Smooth muscle cell (in vitro differentiated cells): ENCODE measurements at regions not wholly inside any gene's neighbourhood (a gene's known extent, or its start where the extent isn't known, plus 50 kb on each side); places are given as distances from the start of the nearest gene placed in this dataset.

Experiments used
- DNase-seq: peaks from one replicate; lab custom pipeline; 2025; ENCODE audit not compliant: unreplicated experiment; lab: John Stamatoyannopoulos, UW
- H2AFZ ChIP-seq: fragments of 200-600 bp; sonication (generic); 2 replicates; pipeline ENCODE4 v1.6.0; 2016; ENCODE audit warnings: antibody characterized with exemption, low read depth, mild to moderate bottlenecking
- H3F3A ChIP-seq: fragments of 200-600 bp; sonication (generic); 2 replicates; pipeline ENCODE4 v1.6.0; 2017; ENCODE audit warnings: antibody characterized with exemption, low read depth
- H3K27ac ChIP-seq: fragments of 200-600 bp; sonication (generic); 2 replicates; pipeline ENCODE4 v1.5.1; 2016; ENCODE audit warnings: low read depth, mild to moderate bottlenecking
- H3K27me3 ChIP-seq: fragments of 200-600 bp; sonication (generic); 2 replicates; pipeline ENCODE4 v1.6.1; 2016; ENCODE audit warnings: low read depth, mild to moderate bottlenecking
- H3K36me3 ChIP-seq: fragments of 200-600 bp; sonication (generic); 2 replicates; pipeline ENCODE4 v1.5.1; 2016; ENCODE audit warnings: low read depth
- H3K4me1 ChIP-seq: fragments of 200-600 bp; sonication (generic); 2 replicates; pipeline ENCODE4 v1.5.1; 2016; ENCODE audit warnings: low read depth
- H3K4me2 ChIP-seq: fragments of 200-600 bp; sonication (generic); 2 replicates; pipeline ENCODE4 v1.6.0; 2016; ENCODE audit warnings: mild to moderate bottlenecking
- H3K4me3 ChIP-seq: fragments of 200-600 bp; sonication (generic); 2 replicates; pipeline ENCODE4 v1.5.1; 2016; ENCODE audit warnings: mild to moderate bottlenecking
- H3K79me2 ChIP-seq: fragments of 200-600 bp; sonication (generic); 2 replicates; pipeline ENCODE4 v1.6.0; 2016; ENCODE audit warnings: low read depth, mild to moderate bottlenecking
- H3K9ac ChIP-seq: fragments of 200-600 bp; sonication (generic); 2 replicates; pipeline ENCODE4 v1.6.0; 2016; ENCODE audit warnings: low read depth
- H3K9me3 ChIP-seq: fragments of 200-600 bp; sonication (generic); replicated peaks from 2 replicates; pipeline ENCODE4 v1.5.1; 2016; ENCODE audit warnings: low read depth
- H4K20me1 ChIP-seq: fragments of 200-600 bp; sonication (generic); 2 replicates; pipeline ENCODE4 v1.6.0; 2016; ENCODE audit warnings: low read depth
- WGBS: methylation state at CpG from one replicate; pipeline ENCODE4 v1.1.7; 2016; ENCODE audit warnings: low lambda C conversion rate; 5-methylcytosine and 5-hydroxymethylcytosine counted together
- TF ChIP-seq, protein P1 (sequence below): fragments of 200-600 bp; sonication (generic); IDR thresholded peaks from 2 replicates; pipeline ENCODE4 v1.5.1; 2017; ENCODE audit warnings: borderline replicate concordance, mild to moderate bottlenecking, antibody characterized with exemption; ENCODE audit not compliant: insufficient read depth, poor library complexity, severe bottlenecking

DNA sequence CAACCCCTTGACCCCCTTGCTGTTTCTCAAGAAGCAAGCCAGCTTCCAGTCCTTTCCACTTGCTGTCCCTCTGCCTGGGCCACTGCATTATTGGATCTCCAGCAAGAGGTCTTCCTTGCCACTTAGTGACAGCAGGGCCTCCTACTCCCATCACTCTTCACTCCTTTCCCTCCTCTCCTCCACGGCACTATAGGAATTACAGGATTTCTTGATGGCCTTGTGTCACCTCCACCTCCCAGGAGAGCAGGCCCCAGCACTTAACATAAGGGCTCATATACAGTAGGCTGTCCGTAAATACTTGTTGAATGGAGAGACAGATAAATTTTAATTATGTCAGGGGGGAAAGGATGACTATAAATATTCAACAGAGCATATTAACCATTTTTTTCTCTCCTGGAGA is 129.4 kb downstream of the SP3 start:
- WGBS: 96% methylated on average over 2 of the region's 2 CpGs
- H3K9ac ChIP-seq: no peak overlapping the region
- no peaks in the 10 kb centered on the region for H3K79me2 ChIP-seq
- no peaks in the 10 kb centered on the region for H3K9me3 ChIP-seq
- no peaks in the 10 kb centered on the region for H4K20me1 ChIP-seq
- H3K4me2 ChIP-seq: no peak overlapping the region
- H3K27me3 ChIP-seq: no peaks in the 10 kb centered on the region
- H2AFZ ChIP-seq: no peak overlapping the region
- no peak for DNase-seq
- no peaks in the 10 kb centered on the region for H3K36me3 ChIP-seq
- no peak overlapping the region for H3K4me3 ChIP-seq
- no peaks in the 10 kb centered on the region for H3F3A ChIP-seq
- H3K4me1 ChIP-seq: no peaks in the 10 kb centered on the region
- H3K27ac ChIP-seq: no peak overlapping the region
- TF ChIP-seq, protein P1, sequence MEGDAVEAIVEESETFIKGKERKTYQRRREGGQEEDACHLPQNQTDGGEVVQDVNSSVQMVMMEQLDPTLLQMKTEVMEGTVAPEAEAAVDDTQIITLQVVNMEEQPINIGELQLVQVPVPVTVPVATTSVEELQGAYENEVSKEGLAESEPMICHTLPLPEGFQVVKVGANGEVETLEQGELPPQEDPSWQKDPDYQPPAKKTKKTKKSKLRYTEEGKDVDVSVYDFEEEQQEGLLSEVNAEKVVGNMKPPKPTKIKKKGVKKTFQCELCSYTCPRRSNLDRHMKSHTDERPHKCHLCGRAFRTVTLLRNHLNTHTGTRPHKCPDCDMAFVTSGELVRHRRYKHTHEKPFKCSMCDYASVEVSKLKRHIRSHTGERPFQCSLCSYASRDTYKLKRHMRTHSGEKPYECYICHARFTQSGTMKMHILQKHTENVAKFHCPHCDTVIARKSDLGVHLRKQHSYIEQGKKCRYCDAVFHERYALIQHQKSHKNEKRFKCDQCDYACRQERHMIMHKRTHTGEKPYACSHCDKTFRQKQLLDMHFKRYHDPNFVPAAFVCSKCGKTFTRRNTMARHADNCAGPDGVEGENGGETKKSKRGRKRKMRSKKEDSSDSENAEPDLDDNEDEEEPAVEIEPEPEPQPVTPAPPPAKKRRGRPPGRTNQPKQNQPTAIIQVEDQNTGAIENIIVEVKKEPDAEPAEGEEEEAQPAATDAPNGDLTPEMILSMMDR: no peak

DNA sequence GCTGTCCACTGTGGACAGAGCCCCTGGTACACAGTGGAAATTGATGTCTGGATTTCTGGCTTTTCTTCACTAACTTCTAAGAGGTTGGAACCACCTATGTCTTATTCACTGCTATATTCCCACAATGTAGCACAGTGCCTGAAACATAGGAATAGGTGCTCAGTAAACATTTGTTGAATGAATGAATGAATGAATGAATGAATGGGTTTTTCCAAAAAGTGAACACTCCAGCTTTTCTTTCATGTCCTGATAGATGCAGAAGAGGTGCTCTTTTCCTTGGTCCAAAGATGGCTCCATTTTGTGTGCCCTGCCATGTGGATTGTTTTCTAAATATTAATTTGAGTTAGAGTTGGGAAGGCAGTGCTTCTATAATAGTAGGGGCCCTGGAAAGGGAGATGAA is 124.1 kb downstream of the SP3 start:
- H3K4me3 ChIP-seq: no peak overlapping the region
- no peaks in the 10 kb centered on the region for H3K9me3 ChIP-seq
- H3K4me2 ChIP-seq: no peak overlapping the region
- no peaks in the 10 kb centered on the region for H3K36me3 ChIP-seq
- H3K27ac ChIP-seq: no peak overlapping the region
- H3K9ac ChIP-seq: no peak overlapping the region
- DNase-seq: no peak
- TF ChIP-seq, protein P1: no peak
- H3K79me2 ChIP-seq: no peaks in the 10 kb centered on the region
- no peaks in the 10 kb centered on the region for H4K20me1 ChIP-seq
- H3F3A ChIP-seq: no peaks in the 10 kb centered on the region
- no peaks in the 10 kb centered on the region for H3K27me3 ChIP-seq
- no peaks in the 10 kb centered on the region for H3K4me1 ChIP-seq
- no peak overlapping the region for H2AFZ ChIP-seq

DNA sequence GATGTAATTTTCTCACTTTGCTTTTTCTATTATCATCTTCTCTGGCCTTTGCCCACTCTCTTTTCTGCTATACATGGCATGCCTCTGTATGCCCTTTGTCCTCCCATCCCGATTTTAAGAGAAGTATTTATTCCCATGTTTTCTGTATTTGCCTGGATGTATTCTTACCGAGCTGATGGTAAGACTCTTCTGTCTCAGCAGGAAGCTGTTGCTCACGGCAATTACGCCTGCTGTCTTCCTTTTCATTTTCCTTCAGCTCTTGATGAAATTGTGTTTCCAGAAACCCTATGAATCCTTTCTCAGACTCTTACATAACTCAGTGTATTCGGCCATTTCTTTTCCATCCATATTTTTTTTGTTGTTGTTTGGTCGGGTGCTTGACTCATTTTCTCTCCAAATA is 121.6 kb downstream of the SP3 start:
- Histone ChIP-seq H3K79me2 (no peaks in the 10 kb centered on the region), H3K9me3 (no peaks in the 10 kb centered on the region), H3K27ac (no peak overlapping the region), H3K4me3 (no peak overlapping the region), H3K4me2 (no peak overlapping the region), H3K4me1 (no peaks in the 10 kb centered on the region), H3K9ac (no peak overlapping the region), H3K27me3 (no peaks in the 10 kb centered on the region), H3K36me3 (no peaks in the 10 kb centered on the region), H2AFZ (no peak overlapping the region), H3F3A (no peaks in the 10 kb centered on the region), H4K20me1 (no peaks in the 10 kb centered on the region)
- TF ChIP-seq, protein P1: no peak
- DNase-seq: no peak
- WGBS: 80% methylated on average over 6 of the region's 6 CpGs

DNA sequence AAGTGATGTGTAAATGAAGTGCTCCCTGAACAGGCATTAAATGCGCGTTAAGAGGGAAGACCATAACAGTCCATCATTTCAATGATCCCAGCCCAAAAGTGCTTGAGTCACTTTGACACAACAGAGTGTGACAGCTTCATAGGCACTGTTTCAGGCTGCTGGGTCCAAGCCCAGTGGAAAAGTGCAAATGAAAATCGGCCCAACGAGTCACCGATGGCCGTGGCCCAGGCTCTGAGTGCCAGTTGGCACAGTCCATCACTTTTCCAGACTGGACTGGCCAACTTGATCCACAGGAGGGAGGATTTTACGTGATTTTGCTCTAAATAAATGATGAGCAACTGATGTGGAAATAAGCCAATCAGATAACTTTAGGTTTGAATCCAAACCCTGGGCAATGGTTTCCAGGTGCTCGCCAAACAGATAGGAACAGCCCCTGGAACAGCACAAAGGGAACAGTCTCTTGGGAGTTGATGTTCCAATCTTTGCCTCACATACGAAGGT is 114.0 kb downstream of the SP3 start:
- no peak for DNase-seq
- Histone ChIP-seq H3K9ac (no peak overlapping the region), H3K4me2 (no peak overlapping the region), H3K9me3 (no peaks in the 10 kb centered on the region), H3K36me3 (no peaks in the 10 kb centered on the region), H3K79me2 (no peaks in the 10 kb centered on the region), H2AFZ (no peak overlapping the region), H3K4me1 (no peaks in the 10 kb centered on the region), H3K4me3 (no peak overlapping the region), H3K27ac (no peak overlapping the region), H3F3A (no peaks in the 10 kb centered on the region), H4K20me1 (no peaks in the 10 kb centered on the region), H3K27me3 (no peaks in the 10 kb centered on the region)
- TF ChIP-seq, protein P1: no peak
- WGBS: 92% methylated on average over 9 of the region's 9 CpGs
